GM19239 (cell line): ENCODE measurements at regions not wholly inside any gene's neighbourhood (a gene's known extent, or its start where the extent isn't known, plus 50 kb on each side); places are given as distances from the start of the nearest gene placed in this dataset.
"Not testable (repeated sequence)": the region's sequence is repeated elsewhere in the genome, so short reads cannot be mapped to it uniquely, and the experiment has no call there.

Experiments
- DNase-seq: peaks from one replicate; pipeline ENCODE4 v3.0.0; 2011; ENCODE audit warnings: low spot score; ENCODE audit not compliant: insufficient read length
- FAIRE-seq: peaks from 2 replicates; lab custom pipeline; 2011; peaks lifted over from hg19 to GRCh38; lab: Jason Lieb, UNC

DNA sequence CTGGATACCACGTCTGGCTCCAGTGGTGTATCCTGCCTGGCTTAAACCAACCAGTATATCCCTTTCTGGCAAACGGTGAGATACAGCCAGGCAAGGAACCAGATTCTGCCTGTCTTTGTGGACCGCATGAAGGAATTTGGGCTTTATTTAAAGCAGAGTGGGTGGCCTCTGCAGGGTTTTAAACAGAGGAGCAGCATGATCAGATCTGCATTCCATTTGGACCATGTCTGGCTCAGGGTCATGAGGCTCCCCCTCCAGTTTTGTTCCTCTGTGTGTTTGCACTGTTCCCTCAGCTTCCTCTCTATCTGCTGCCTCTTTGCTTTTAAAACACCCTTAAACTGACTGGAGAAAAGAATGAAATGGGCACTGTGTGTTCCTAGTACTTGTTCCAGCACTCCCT, 195.0 kb downstream of the GIPC2 start:
- FAIRE-seq (no peak), DNase-seq (no peak)

DNA sequence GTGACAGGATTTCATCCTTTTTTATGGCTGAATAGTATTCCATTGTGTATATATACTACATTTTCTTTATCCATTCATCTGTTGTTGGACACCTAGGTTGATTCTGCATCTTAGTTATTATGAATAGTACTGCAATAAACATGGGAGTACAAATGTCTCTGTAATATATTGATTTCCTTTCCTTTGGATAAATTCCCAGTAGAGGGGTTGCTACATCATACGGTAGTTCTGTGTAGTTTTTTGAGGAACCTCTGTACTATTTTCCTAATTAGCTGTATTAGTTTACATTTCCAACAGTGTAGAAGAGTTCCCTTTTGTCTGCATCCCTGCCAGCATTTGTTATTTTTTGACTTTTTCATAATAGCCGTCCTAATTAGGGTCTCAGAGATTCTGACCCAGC, 201.3 kb downstream of the GIPC2 start:
- FAIRE-seq (no peak), DNase-seq (no peak)

DNA sequence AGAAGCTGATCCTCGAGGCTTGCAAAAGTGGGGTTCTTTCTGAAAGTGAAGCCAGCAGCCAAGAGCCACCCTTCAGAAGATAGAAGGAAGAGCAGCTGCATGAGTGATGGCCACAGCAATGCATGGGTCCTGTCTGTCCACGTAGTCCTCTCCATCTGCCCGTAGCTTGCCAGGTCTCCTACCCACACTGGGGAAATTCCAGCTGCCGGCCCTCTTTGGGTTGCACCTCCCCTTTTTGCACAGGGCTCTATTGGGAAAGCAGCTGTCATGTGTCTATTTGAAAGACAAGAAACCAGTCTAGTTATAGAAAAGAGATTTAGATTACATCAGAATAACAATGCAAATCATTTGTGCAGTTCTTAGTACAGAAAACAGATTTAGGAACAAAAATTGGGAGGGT, 204.4 kb downstream of the GIPC2 start:
- DNase-seq: no peak
- FAIRE-seq: no peak

DNA sequence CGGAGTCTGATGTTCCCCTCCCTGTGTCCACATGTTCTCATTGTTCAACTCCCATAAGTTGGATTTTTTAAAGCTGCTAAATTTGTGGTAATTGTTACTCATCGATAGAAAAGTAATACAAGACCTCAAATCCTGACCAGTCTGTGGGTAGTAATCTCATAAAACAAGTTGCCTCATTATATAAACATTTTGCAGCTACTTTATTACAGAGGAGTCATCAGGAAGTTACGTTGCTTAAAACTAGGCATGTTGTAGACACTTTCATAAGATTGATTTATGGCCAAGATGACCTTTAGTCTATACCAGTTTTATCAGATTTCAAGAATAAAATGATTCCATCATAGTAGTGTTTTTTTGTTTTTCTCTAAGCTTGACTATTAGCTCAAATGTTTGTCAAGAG, 208.8 kb downstream of the GIPC2 start:
- FAIRE-seq: peak; percentile 42
- DNase-seq: no peak

DNA sequence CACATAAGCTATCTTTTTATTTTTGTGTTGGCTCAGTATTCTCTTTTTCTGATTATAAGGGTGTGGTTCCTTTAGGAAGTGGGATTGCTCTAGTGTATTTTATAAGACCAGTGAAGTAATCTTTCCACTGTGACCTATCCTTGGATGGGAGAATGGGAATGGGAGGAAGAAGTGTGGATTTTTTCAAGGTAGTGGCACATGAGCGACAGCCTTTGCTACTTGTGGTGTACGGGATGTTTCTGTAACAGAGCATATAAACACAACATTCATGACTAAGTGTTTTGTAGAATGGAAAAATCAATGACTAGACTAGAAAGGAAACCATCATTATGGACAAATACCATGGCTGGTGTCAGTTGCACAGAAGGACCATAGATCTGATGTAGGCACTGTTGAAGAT, 209.6 kb downstream of the GIPC2 start:
- DNase-seq (no peak), FAIRE-seq (no peak)

DNA sequence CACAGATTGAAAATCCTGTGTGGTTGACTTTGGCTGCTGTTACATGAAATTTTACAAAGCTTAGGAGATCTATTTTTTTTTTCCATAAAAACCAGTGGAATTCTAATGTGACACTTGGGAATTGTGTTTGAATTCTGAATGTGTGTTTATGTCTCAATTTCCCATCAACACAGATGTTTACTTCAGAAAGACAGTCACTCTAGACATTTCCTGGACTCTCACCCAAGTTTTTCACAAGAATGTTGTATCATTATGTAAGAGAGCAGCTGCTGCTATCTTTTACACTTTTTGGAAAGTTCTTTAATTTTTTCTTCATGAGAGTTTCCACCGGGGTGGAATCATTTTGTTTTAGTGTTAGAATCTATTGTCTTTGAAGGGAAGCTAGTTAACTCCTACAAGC, 210.1 kb downstream of the GIPC2 start:
- FAIRE-seq: no peak
- no peak for DNase-seq

DNA sequence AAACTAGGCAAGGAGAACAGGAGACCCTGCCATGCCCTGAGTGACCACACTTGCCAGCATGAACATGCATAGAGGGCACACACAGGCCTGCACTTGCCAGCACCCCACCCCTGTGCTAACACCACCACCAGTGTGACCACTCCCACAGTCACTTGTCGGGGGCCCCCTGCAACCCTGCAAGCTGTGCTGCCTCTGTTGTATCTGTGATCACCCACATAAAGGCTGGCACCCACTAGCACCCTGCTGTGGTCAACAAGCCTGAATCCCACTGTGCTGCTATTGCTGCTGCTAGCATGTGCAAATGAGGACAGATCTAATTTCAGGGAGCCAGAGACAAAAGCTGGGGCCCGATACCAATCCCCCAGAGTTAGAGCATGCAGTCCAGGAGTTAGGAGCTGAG, 217.7 kb downstream of the GIPC2 start:
- DNase-seq: no peak
- FAIRE-seq: no peak

DNA sequence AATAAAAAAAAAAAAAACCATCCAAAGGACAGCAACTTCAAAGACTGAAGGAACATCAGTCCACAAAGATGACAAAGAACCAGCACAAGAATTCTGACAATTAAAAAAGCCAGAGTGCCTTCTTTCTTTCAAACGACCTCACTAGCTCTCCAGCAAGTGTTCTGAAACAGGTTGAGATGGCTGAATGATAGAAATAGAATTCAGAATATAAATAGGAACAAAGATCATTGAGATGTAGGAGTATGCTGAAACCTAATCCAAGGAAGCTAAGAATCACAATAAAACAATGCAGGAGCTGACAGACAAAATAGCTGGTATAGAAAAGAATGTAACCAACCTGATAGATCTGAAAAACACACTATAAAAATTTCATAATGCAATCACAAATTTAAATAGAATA, 218.2 kb downstream of the GIPC2 start:
- FAIRE-seq (no peak), DNase-seq (no peak)

DNA sequence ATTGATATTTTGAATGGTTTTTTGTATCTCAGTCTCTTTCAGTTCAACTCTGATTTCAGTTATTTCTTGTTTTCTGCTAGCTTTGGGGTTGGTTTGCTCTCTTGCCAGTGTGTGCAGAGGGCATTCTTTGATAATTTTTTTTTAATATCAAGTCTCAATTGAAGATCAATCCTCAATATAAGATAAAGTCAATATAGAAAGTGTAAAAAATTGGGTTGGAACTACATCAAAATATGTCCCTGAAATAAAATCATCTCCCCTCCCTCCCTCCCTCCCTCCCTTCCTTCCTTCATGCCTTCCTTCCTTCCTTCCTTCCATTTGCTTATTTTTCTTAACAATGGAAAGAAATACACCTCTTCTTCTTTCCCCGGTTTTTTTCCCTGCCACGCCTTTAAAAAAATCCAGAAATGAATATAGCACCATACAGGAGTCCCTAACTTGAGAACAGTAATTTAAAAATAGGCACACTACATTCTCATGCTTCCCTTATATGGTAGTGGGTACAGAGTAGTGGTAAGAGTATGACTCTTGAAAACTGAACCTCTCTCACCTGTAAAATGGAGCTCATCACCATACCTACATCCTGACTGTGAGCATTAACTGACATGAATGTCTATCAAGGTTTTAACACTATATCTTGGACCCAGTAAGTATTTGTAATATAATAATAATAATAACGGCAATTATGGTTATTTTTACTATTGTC, 221.9 kb downstream of the GIPC2 start:
- FAIRE-seq (no peak), DNase-seq (no peak)

DNA sequence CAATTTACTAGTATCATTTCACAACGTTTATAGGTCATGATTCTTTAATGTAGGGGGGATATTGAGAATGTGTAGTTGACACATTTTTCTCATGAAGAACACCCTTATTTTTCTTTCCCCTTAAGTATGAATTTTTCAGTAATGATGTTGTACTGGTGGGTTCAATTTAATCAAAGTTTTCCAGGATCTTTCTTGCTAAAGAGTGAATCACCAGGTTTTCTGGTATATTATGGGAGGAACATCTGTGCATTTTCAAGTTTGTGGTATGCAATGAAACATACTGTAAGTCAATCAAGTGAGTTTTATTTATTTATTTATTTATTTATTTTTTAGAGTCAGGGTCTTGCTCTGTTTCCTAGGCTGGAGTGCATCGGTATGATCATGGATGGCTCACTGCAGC, 221.2 kb upstream of the PTGFR start:
- no peak for DNase-seq
- FAIRE-seq: no peak

DNA sequence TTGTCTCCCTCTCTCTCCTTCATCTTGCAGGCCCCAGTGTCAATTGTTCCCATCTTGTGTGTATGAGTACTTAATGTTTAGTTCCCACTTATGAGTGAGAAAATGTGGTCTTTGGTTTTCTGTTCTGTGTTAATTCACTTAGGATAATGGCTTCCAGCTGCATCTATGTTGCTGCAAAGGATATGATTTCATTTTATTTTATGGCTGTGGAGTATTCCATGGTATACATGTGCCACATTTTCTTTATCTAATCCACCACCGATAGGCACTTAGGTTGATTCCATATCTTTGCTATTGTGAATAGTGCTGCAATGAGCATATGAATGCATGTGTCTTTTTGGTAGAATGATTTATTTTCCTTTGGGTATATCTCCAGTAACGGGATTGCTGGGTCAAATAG, 219.4 kb upstream of the PTGFR start:
- not testable (repeated sequence) for DNase-seq, FAIRE-seq

DNA sequence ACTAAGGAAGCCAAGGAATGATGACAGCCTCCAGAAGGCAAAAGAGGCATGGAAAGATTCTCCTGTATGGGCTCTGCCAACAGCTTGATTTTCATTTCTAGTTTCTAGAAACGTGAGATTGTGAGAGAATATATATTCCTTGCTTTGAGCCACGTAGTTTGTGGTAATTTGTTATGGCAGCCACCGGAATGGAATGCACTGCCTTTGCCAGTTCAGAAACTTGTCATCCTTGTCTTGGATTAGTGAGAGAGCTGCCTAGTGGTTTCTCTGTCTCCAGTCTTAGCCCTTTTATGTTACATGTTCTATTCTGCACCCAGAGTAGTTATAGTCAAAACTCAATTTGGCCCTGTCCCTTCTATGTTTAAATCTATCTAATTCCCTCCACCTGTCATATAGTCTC, 216.0 kb upstream of the PTGFR start:
- DNase-seq (no peak), FAIRE-seq (no peak)

DNA sequence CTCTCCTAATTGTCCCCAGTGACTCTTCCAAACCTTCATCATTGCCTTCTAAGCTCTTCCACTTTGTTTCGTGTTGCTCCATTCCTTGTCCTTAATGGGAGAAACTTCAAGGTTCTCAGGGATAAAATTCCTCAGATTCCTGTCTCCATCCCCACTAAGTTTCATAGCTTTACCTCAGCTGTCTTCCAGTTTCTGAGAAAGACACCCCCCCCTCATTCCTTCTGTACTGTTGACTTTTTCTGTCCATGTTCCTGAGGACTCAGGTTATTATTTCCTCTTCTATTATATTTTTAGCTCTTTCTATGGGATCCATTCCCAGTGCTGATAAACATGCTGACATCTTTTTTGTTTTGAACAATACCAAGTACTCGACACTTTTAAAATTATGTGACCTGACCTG, 215.3 kb upstream of the PTGFR start:
- DNase-seq (no peak), FAIRE-seq (no peak)

DNA sequence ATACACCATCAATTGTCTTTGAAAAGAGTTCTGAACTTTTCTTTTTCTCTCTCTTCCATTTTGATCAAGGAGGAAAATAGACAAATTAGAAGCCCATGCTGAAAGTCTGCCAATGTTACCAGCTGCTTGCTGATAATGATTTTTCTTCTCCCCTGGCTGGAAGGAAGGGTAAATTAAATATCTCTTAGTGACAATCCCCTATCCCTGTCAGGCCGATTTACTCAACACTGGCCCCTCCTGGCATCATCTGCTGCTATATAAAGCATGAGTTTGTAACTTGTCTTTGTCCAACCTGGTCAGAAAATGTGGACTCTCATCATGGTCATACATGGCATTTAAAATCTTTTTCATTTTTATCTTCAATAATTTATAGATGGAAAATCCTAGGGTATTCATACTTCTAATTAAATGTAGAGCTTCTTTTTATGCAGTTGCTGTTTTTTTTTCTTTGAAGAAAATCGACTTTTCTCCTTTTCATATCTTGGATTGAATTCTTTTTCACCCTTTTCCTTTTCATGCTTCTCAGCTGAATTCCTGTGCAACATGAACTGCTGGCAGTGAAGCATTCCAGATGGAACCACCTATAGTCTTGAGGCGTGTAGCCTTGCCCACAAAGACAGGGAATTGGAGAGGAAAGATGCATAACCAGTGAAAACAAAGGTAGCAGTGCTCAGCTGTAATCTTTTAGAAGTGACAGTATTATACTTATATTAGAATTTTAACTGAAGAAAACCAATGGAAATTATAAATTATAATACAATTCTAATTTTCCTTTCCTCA, 214.7 kb upstream of the PTGFR start:
- DNase-seq (no peak), FAIRE-seq (no peak)

DNA sequence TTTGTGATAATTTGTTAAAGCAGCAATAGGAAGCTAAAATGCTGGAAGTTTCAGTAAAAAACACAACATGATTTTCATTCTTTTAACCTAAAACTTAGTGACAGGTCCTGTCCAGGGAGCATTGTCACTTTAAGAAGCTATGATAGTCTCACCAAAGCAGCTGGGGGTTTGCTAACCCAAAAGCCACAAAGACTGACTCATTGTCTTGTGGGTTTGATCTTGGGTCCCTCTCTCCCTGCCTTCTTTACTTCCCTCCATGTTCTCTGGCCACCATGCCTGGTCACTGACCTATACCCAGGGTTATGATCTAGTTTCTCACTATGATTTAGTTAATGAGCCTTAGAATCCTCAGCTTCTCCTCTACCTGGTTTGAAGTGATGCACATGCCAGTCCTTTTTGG, 213.5 kb upstream of the PTGFR start:
- no peak for DNase-seq
- FAIRE-seq: no peak

DNA sequence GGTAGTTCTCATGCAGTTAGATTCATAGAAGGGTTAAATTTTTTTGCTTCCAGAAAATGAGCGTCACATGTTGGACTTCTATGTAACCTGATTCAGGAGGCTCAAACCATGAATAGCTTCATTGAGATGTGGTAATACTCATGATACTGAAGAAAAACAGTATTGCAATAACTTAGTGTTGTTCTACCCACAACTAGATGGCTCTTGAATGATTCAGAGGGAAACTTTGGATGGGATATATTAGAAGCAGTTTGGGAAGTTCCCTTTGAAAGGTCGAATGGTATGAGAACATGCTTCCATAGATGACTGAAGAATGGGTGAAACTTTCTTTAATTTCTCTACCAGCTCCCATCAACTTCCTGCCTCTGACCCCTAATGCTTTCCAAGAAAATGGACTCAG, 211.7 kb upstream of the PTGFR start:
- no peak for FAIRE-seq
- DNase-seq: no peak

DNA sequence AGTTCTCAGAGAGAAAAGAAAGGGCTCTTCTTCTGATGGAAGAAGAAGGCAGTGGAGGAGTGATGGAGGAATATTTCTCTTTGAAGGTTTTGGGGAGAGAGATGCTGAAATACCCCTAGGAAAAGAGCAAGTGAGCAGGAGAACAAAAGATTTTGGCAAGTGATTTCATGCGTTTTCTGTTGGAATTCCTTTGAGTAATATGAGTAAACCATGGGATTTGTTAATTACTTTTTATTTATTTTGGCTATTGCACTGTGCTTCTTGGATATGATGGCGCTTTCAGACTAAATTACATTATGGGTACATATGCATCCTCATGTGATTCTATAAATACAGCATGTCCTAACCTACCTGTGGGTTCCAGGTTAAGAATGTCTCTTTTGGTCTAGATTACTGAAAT, 210.1 kb upstream of the PTGFR start:
- DNase-seq (no peak), FAIRE-seq (no peak)

DNA sequence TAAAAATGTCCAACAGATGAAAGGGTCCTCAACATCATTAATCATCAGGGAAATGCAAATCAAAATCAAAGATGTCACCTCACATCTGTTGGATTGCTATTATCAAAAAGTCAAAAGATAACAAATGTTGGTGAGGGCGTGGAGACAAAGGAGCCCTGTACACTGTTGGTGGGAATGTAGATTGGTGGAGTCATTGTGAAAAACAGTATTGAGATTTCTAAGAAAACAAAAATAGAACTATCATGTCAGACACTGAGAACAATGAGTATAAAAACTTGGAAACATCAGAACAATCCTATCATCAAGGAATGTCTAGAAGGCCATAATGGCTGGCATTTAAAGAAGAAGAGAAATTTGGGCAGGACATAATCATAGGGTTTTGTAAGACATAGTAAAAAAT, 209.2 kb upstream of the PTGFR start:
- DNase-seq: no peak
- no peak for FAIRE-seq

DNA sequence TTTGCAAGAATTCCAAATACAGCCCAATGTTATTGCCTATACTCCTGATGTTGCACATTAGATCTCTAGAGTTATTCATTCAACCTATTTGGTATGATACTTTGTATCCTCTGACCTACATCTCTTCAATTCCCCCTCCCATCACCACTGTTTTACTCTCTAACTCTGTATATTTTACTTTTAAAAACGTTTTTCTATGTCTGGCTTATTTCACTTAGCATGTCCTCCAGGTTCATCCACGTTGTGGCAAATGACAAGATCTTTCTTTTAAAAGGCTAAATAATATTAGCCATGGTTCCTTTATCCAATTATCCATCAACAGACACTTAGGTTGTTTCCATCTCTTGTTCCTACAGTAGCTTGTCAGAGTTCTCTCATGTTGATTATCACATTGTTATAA, 207.1 kb upstream of the PTGFR start:
- DNase-seq: no peak
- FAIRE-seq: no peak

DNA sequence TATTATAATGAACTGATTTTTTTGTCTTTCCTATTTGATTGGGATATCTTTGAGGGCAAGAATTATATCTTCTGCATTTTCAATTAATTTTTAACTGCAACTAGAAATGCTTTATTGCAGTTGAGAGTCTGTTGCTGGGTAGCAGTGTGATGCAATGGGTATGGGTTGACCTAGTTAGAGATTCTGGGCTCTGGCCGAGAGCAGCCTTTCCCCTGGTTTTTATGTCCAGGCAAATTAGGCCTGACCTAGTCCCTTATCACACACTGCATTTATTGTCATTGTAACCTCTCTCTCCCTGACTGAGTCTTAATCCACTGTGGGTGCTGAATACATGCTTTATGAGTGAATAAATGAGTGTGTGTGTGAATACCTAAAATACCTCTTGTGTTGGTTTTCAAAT, 206.4 kb upstream of the PTGFR start:
- DNase-seq (no peak), FAIRE-seq (no peak)

DNA sequence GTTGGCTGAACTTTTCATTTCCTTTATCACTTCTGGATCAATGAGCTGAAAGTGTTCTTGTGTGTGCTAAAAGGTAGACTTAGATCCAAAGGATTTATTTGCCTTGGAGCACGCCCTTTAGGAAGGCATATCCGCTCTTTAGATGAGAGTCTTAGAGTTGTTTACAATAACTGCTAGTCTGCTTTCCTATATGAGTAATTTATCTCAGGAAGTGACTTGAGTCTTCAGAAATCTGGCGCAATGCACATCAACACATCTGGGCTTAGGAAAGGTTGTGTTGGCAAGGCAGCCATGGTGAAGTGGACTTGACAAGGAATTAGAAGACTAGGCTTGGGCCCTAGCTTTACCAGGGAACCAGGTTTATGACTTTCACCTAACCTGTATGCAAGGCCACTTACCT, 204.1 kb upstream of the PTGFR start:
- DNase-seq (no peak), FAIRE-seq (no peak)

DNA sequence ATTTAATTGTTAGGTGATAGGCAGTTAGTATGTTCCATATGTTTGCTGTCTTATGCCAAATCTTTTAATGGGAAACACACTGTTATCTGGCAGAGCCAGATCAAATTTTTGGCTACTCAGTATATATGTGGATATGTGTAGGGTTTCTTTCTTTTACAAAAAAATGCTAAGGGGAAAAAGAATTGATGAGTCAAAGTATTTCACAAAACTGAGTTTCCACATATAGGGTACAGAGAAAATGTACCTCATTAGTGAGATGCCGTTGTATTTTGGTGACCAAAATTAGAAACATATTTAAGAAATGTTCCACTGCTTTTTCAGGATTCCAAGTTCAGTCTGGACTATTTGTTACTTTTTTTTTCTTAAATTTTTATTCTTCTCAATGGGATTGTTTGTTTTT, 201.2 kb upstream of the PTGFR start:
- no peak for FAIRE-seq
- no peak for DNase-seq
